Glutamatergic neuron (in vitro differentiated cells): ENCODE measurements at regions not wholly inside any gene's neighbourhood (a gene's known extent, or its start where the extent isn't known, plus 50 kb on each side); places are given as distances from the start of the nearest gene placed in this dataset.

ENCODE experiments used
- DNase-seq: peaks from one replicate; pipeline ENCODE4 v3.0.0; 2022
- H3K27ac Mint-ChIP-seq: one replicate; pipeline ENCODE4 v1.8.0; 2020; ENCODE audit warnings: mild to moderate bottlenecking, mixed read lengths, inconsistent platforms; ENCODE audit not compliant: unreplicated experiment
- H3K27me3 Mint-ChIP-seq: one replicate; pipeline ENCODE4 v1.8.0; 2020; ENCODE audit warnings: mild to moderate bottlenecking, moderate library complexity, mixed read lengths, inconsistent platforms; ENCODE audit not compliant: unreplicated experiment
- H3K36me3 Mint-ChIP-seq: one replicate; pipeline ENCODE4 v1.8.0; 2020; ENCODE audit warnings: mild to moderate bottlenecking, mixed read lengths, inconsistent platforms; ENCODE audit not compliant: unreplicated experiment
- H3K4me1 Mint-ChIP-seq: one replicate; pipeline ENCODE4 v1.8.0; 2020; ENCODE audit warnings: mild to moderate bottlenecking, low read depth, mixed read lengths, inconsistent platforms; ENCODE audit not compliant: unreplicated experiment
- H3K4me3 Mint-ChIP-seq: one replicate; pipeline ENCODE4 v1.8.0; 2020; ENCODE audit warnings: mild to moderate bottlenecking, mixed read lengths, inconsistent platforms; ENCODE audit not compliant: unreplicated experiment
- H3K9me3 Mint-ChIP-seq: one replicate; pipeline ENCODE4 v1.8.0; 2020; ENCODE audit warnings: mild to moderate bottlenecking, moderate library complexity, mixed read lengths, inconsistent platforms; ENCODE audit not compliant: unreplicated experiment
- CTCF ChIP-seq: fragments of 200-600 bp; sonication (generic); IDR thresholded peaks from one replicate; pipeline ENCODE4 v1.5.0; 2021; ENCODE audit not compliant: partially characterized antibody, unreplicated experiment

- H3K4me3 Mint-ChIP-seq, result no peak overlapping the region
- H3K4me1 Mint-ChIP-seq, result no peaks in the 10 kb centered on the region
- H3K9me3 Mint-ChIP-seq, result peaks cover 33% of the 10 kb centered on the region
- no peak for TF ChIP-seq CTCF
- peaks cover 18% of the 10 kb centered on the region for H3K36me3 Mint-ChIP-seq
- H3K27me3 Mint-ChIP-seq, result peaks cover 14% of the 10 kb centered on the region
- no peak for DNase-seq
- H3K27ac Mint-ChIP-seq, result no peak overlapping the region
Observed at GRCh38 chr22:47443836-47444745, 681.6 kb downstream of the TBC1D22A start.

GRCh38 chr22:47442821-47443220 lies 680.4 kb downstream of the TBC1D22A start:
- no peak for TF ChIP-seq CTCF
- Mint-ChIP-seq H3K27me3 (peaks cover 14% of the 10 kb centered on the region), H3K4me1 (no peaks in the 10 kb centered on the region), H3K4me3 (no peak overlapping the region), H3K36me3 (peaks cover 18% of the 10 kb centered on the region), H3K9me3 (peaks cover 33% of the 10 kb centered on the region), H3K27ac (no peak overlapping the region)
- DNase-seq, result no peak

- no peak overlapping the region for H3K27ac Mint-ChIP-seq
- H3K9me3 Mint-ChIP-seq, result peaks cover 25% of the 10 kb centered on the region
- H3K36me3 Mint-ChIP-seq, result peaks cover 7% of the 10 kb centered on the region
- H3K4me3 Mint-ChIP-seq, result no peak overlapping the region
- TF ChIP-seq CTCF, result no peak
- no peak for DNase-seq
- H3K4me1 Mint-ChIP-seq, result no peaks in the 10 kb centered on the region
- peaks cover 4% of the 10 kb centered on the region for H3K27me3 Mint-ChIP-seq
Observed at GRCh38 chr22:47439643-47440265, 677.3 kb downstream of the TBC1D22A start.

GRCh38 chr22:47437636-47438035 lies 675.2 kb downstream of the TBC1D22A start:
- no peaks in the 10 kb centered on the region for H3K4me1 Mint-ChIP-seq
- H3K9me3 Mint-ChIP-seq, result peaks cover 25% of the 10 kb centered on the region
- no peak for DNase-seq
- H3K4me3 Mint-ChIP-seq, result no peak overlapping the region
- no peak overlapping the region for H3K27ac Mint-ChIP-seq
- peaks cover 8% of the 10 kb centered on the region for H3K36me3 Mint-ChIP-seq
- H3K27me3 Mint-ChIP-seq, result peaks cover 3% of the 10 kb centered on the region
- TF ChIP-seq CTCF, result no peak

- no peak for DNase-seq
- H3K4me1 Mint-ChIP-seq, result no peaks in the 10 kb centered on the region
- H3K4me3 Mint-ChIP-seq, result no peak overlapping the region
- H3K27me3 Mint-ChIP-seq, result peaks cover 1% of the 10 kb centered on the region
- no peak for TF ChIP-seq CTCF
- peaks cover 8% of the 10 kb centered on the region for H3K36me3 Mint-ChIP-seq
- H3K27ac Mint-ChIP-seq, result no peak overlapping the region
- peaks cover 21% of the 10 kb centered on the region for H3K9me3 Mint-ChIP-seq
Observed at GRCh38 chr22:47437110-47437509, 674.7 kb downstream of the TBC1D22A start.
